Activated T-helper 17 cell treated with anti-CD3 and anti-CD28 coated beads, Interleukin-2, amount 50 U/mL, for 72 hours (primary cell): ENCODE measurements at regions not wholly inside any gene's neighbourhood (a gene's known extent, or its start where the extent isn't known, plus 50 kb on each side); places are given as distances from the start of the nearest gene placed in this dataset.
A peak's percentile ranks its signal among the peaks of the same experiment; 100 is the strongest.
"Not testable (repeated sequence)": the region's sequence is repeated elsewhere in the genome, so short reads cannot be mapped to it uniquely, and the experiment has no call there.

ENCODE experiments used
- ATAC-seq: fragments of 150-1000 bp; cut with Tn5 transposase; replicated peaks from 2 replicates; pipeline ENCODE4 v1.10.0; 2021; ENCODE audit warnings: mild to moderate bottlenecking, moderate library complexity
- H3K27ac Mint-ChIP-seq: one replicate; pipeline ENCODE4 v1.8.0; 2022; ENCODE audit warnings: mixed read lengths
- H3K27me3 Mint-ChIP-seq: one replicate; pipeline ENCODE4 v1.8.0; 2022; ENCODE audit warnings: mixed read lengths
- H3K36me3 Mint-ChIP-seq: one replicate; pipeline ENCODE4 v1.8.0; 2022; ENCODE audit warnings: low read depth, mild to moderate bottlenecking, mixed read lengths
- H3K4me1 Mint-ChIP-seq: one replicate; pipeline ENCODE4 v1.8.0; 2022; ENCODE audit warnings: mixed read lengths
- H3K4me3 Mint-ChIP-seq: one replicate; pipeline ENCODE4 v1.8.0; 2022; ENCODE audit warnings: mild to moderate bottlenecking, mixed read lengths
- H3K9me3 Mint-ChIP-seq: one replicate; pipeline ENCODE4 v1.8.0; 2022; ENCODE audit warnings: mixed read lengths

- not testable (repeated sequence) for H3K27ac Mint-ChIP-seq, ATAC-seq, H3K4me3 Mint-ChIP-seq, H3K36me3 Mint-ChIP-seq, H3K4me1 Mint-ChIP-seq, H3K9me3 Mint-ChIP-seq, H3K27me3 Mint-ChIP-seq
Observed at GRCh38 chrX:96529386-96529785, 155.3 kb upstream of the DIAPH2 start.

- Mint-ChIP-seq H3K27me3 (peaks cover 3% of the 10 kb centered on the region), H3K4me1 (no peaks in the 10 kb centered on the region), H3K36me3 (no peaks in the 10 kb centered on the region), H3K9me3 (no peaks in the 10 kb centered on the region), H3K4me3 (no peak overlapping the region), H3K27ac (no peak overlapping the region)
- no peak for ATAC-seq
Observed at GRCh38 chrX:96538104-96538725, 146.4 kb upstream of the DIAPH2 start.

- Mint-ChIP-seq H3K27ac (no peak overlapping the region), H3K27me3 (peaks cover 3% of the 10 kb centered on the region), H3K4me1 (no peaks in the 10 kb centered on the region), H3K9me3 (no peaks in the 10 kb centered on the region), H3K36me3 (no peaks in the 10 kb centered on the region), H3K4me3 (no peak overlapping the region)
- ATAC-seq: no peak
Observed at GRCh38 chrX:96540111-96540631, 144.5 kb upstream of the DIAPH2 start.

- H3K36me3 Mint-ChIP-seq, H3K4me3 Mint-ChIP-seq, H3K9me3 Mint-ChIP-seq, H3K27ac Mint-ChIP-seq, H3K4me1 Mint-ChIP-seq, H3K27me3 Mint-ChIP-seq, ATAC-seq: not testable (repeated sequence)
Observed at GRCh38 chrX:96546281-96546680, 138.4 kb upstream of the DIAPH2 start.

- Mint-ChIP-seq H3K36me3 (no peaks in the 10 kb centered on the region), H3K27me3 (no peaks in the 10 kb centered on the region), H3K27ac (no peak overlapping the region), H3K4me1 (no peaks in the 10 kb centered on the region), H3K4me3 (no peak overlapping the region), H3K9me3 (no peaks in the 10 kb centered on the region)
- ATAC-seq: no peak
Observed at GRCh38 chrX:96551322-96551872, 133.2 kb upstream of the DIAPH2 start.

- Mint-ChIP-seq H3K9me3 (no peaks in the 10 kb centered on the region), H3K36me3 (no peaks in the 10 kb centered on the region), H3K4me3 (no peak overlapping the region), H3K4me1 (no peaks in the 10 kb centered on the region), H3K27ac (no peak overlapping the region), H3K27me3 (no peaks in the 10 kb centered on the region)
- ATAC-seq: no peak
Observed at GRCh38 chrX:96556886-96557285, 127.8 kb upstream of the DIAPH2 start.

- H3K9me3 Mint-ChIP-seq, H3K36me3 Mint-ChIP-seq, ATAC-seq, H3K27ac Mint-ChIP-seq, H3K27me3 Mint-ChIP-seq, H3K4me1 Mint-ChIP-seq, H3K4me3 Mint-ChIP-seq: not testable (repeated sequence)
Observed at GRCh38 chrX:96561129-96561528, 123.5 kb upstream of the DIAPH2 start.

- H3K36me3 Mint-ChIP-seq: no peaks in the 10 kb centered on the region
- H3K4me1 Mint-ChIP-seq: no peaks in the 10 kb centered on the region
- H3K4me3 Mint-ChIP-seq: no peak overlapping the region
- no peak for ATAC-seq
- no peaks in the 10 kb centered on the region for H3K9me3 Mint-ChIP-seq
- H3K27me3 Mint-ChIP-seq: no peaks in the 10 kb centered on the region
- H3K27ac Mint-ChIP-seq: no peak overlapping the region
Observed at GRCh38 chrX:96563646-96564045, 121.0 kb upstream of the DIAPH2 start.

- H3K4me3 Mint-ChIP-seq: no peak overlapping the region
- ATAC-seq: no peak
- peak overlapping the region; percentile 39 for H3K27ac Mint-ChIP-seq
- H3K36me3 Mint-ChIP-seq: no peaks in the 10 kb centered on the region
- no peaks in the 10 kb centered on the region for H3K27me3 Mint-ChIP-seq
- H3K4me1 Mint-ChIP-seq: no peaks in the 10 kb centered on the region
- H3K9me3 Mint-ChIP-seq: no peaks in the 10 kb centered on the region
Observed at GRCh38 chrX:96564595-96564994, 120.0 kb upstream of the DIAPH2 start.

GRCh38 chrX:96566878-96567277, 117.8 kb upstream of the DIAPH2 start:
- no peaks in the 10 kb centered on the region for H3K36me3 Mint-ChIP-seq
- no peak overlapping the region for H3K4me3 Mint-ChIP-seq
- no peaks in the 10 kb centered on the region for H3K4me1 Mint-ChIP-seq
- no peaks in the 10 kb centered on the region for H3K9me3 Mint-ChIP-seq
- ATAC-seq: no peak
- H3K27me3 Mint-ChIP-seq: no peaks in the 10 kb centered on the region
- no peak overlapping the region for H3K27ac Mint-ChIP-seq

GRCh38 chrX:96568071-96568470, 116.6 kb upstream of the DIAPH2 start:
- H3K4me3 Mint-ChIP-seq: no peak overlapping the region
- no peaks in the 10 kb centered on the region for H3K4me1 Mint-ChIP-seq
- no peaks in the 10 kb centered on the region for H3K27me3 Mint-ChIP-seq
- no peak for ATAC-seq
- H3K27ac Mint-ChIP-seq: no peak overlapping the region
- H3K36me3 Mint-ChIP-seq: no peaks in the 10 kb centered on the region
- H3K9me3 Mint-ChIP-seq: no peaks in the 10 kb centered on the region

- Mint-ChIP-seq H3K27me3 (no peaks in the 10 kb centered on the region), H3K9me3 (no peaks in the 10 kb centered on the region), H3K36me3 (no peaks in the 10 kb centered on the region), H3K4me1 (no peaks in the 10 kb centered on the region), H3K4me3 (no peak overlapping the region), H3K27ac (no peak overlapping the region)
- no peak for ATAC-seq
Observed at GRCh38 chrX:96569034-96569433, 115.6 kb upstream of the DIAPH2 start.

GRCh38 chrX:96575011-96575410, 109.6 kb upstream of the DIAPH2 start:
- Mint-ChIP-seq H3K36me3 (no peaks in the 10 kb centered on the region), H3K27me3 (peaks cover 8% of the 10 kb centered on the region), H3K9me3 (no peaks in the 10 kb centered on the region), H3K27ac (no peak overlapping the region), H3K4me3 (no peak overlapping the region), H3K4me1 (no peaks in the 10 kb centered on the region)
- ATAC-seq: no peak

GRCh38 chrX:96576368-96576767, 108.3 kb upstream of the DIAPH2 start:
- Mint-ChIP-seq H3K9me3 (no peaks in the 10 kb centered on the region), H3K27ac (no peak overlapping the region), H3K4me3 (no peak overlapping the region), H3K36me3 (no peaks in the 10 kb centered on the region), H3K4me1 (no peaks in the 10 kb centered on the region), H3K27me3 (peaks cover 8% of the 10 kb centered on the region)
- ATAC-seq: no peak

GRCh38 chrX:96578781-96579180, 105.9 kb upstream of the DIAPH2 start:
- Mint-ChIP-seq H3K27me3 (peaks cover 8% of the 10 kb centered on the region), H3K27ac (no peak overlapping the region), H3K36me3 (no peaks in the 10 kb centered on the region), H3K4me1 (no peaks in the 10 kb centered on the region), H3K9me3 (no peaks in the 10 kb centered on the region), H3K4me3 (no peak overlapping the region)
- no peak for ATAC-seq

GRCh38 chrX:96579252-96579651, 105.4 kb upstream of the DIAPH2 start:
- H3K4me3 Mint-ChIP-seq: no peak overlapping the region

More at GRCh38 chrX:96579252-96579651, 105.4 kb upstream of the DIAPH2 start:
- H3K27me3 Mint-ChIP-seq: peaks cover 8% of the 10 kb centered on the region
- no peaks in the 10 kb centered on the region for H3K9me3 Mint-ChIP-seq
- no peaks in the 10 kb centered on the region for H3K4me1 Mint-ChIP-seq
- ATAC-seq: peak; percentile 65
- no peaks in the 10 kb centered on the region for H3K36me3 Mint-ChIP-seq
- no peak overlapping the region for H3K27ac Mint-ChIP-seq
